Thyroid gland (tissue), 4 donors: ENCODE measurements at regions not wholly inside any gene's neighbourhood (a gene's known extent, or its start where the extent isn't known, plus 50 kb on each side); places are given as distances from the start of the nearest gene placed in this dataset.

Experiments used
- POLR2A ChIP-seq, 2 donors: fragments of 450-650 bp; IDR thresholded peaks; one replicate each; pipeline ENCODE4 v1.6.1; 2017; ENCODE audit warnings: antibody characterized with exemption in 2 of 2, mild to moderate bottlenecking in 2 of 2, moderate library complexity in 1 of 2
- TF ChIP-seq, protein P1 (sequence below), 6 experiments: fragments of 200-600 bp in 3 of 6; fragments of 450-650 bp in 3 of 6; sonication (generic) in 3 of 6; IDR thresholded peaks; one replicate each; pipeline ENCODE4 v1.5.1; 2016 to 2019; ENCODE audit warnings: antibody characterized with exemption in 6 of 6, mild to moderate bottlenecking in 2 of 6, inconsistent platforms in 1 of 6, moderate library complexity in 1 of 6

- TF ChIP-seq, protein P1, sequence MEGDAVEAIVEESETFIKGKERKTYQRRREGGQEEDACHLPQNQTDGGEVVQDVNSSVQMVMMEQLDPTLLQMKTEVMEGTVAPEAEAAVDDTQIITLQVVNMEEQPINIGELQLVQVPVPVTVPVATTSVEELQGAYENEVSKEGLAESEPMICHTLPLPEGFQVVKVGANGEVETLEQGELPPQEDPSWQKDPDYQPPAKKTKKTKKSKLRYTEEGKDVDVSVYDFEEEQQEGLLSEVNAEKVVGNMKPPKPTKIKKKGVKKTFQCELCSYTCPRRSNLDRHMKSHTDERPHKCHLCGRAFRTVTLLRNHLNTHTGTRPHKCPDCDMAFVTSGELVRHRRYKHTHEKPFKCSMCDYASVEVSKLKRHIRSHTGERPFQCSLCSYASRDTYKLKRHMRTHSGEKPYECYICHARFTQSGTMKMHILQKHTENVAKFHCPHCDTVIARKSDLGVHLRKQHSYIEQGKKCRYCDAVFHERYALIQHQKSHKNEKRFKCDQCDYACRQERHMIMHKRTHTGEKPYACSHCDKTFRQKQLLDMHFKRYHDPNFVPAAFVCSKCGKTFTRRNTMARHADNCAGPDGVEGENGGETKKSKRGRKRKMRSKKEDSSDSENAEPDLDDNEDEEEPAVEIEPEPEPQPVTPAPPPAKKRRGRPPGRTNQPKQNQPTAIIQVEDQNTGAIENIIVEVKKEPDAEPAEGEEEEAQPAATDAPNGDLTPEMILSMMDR (IDR thresholded peaks at IDR 0.05): no peak
- no peak for TF ChIP-seq POLR2A (IDR thresholded peaks at IDR 0.05)
These were observed 697.1 kb downstream of the DOK5 start for GRCh38 chr20:55172310-55173002.
